ENCODE measurements at regions not wholly inside any gene's neighbourhood (a gene's known extent, or its start where the extent isn't known, plus 50 kb on each side); places are given as distances from the start of the nearest gene placed in this dataset.

- DNase-seq (ENCODE audit: low read depth): no peak
Measured at GRCh38 chr11:11078344-11079086, 220.7 kb upstream of the ZBED5 start.

GRCh38 chr11:11077898-11078297 lies 220.0 kb upstream of the ZBED5 start:
- DNase-seq (ENCODE audit: low read depth): no peak

DNA sequence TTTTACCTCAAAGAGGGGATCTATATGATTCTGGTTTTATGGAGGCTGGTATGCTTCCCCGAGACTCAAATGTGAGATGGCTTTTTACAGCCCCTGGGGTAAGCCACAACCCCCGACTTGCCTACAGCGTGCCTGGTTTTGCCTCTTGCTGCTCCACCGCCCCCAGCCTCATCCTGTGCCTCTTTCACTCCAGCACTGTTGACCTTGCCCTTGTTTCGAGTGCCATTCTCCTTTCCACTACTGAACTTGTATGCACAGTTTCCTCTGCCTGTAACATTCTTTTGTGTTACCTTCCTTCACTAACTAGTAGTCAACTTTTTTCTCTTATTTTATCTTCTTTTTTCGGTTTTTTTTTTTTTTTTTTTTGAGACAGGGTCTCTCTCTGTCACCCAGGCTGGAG lies 219.0 kb upstream of the ZBED5 start:
- no peak for DNase-seq (ENCODE audit: low read depth)

- DNase-seq (ENCODE audit: low read depth): no peak
Measured at GRCh38 chr11:11076276-11076675, 218.4 kb upstream of the ZBED5 start.

DNA sequence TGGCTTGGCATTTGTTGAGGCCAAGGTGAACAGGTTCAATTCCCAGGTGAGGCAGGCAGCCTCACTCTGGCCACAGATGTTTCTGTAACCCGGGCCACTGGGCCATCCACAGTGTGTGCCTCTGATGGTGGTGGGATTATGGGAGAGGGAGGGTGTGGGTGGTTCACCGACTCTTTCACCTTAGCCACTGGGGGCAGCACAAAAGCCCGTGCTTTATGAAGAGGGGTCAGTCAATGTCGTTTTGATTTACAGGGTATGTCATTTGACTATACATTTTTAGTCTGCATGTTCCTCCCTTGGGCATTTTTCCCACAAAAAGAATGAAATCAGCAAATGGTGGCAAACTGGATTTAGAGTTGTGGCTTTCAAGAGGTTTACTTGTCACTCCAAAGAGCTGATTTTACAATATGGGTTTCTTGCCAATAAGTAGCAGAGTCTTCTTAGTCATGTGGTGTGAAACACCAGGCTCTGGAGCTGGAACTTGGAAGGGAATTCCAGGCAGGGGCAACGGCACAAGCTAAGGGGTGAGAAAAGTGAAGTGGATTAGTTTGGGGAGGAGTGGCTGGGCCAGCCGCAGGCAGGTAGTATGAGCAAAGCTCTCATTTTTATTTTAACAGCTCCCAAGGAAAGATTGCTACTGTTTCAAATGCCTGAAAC lies 217.8 kb upstream of the ZBED5 start:
- no peak for DNase-seq (ENCODE audit: low read depth)

DNA sequence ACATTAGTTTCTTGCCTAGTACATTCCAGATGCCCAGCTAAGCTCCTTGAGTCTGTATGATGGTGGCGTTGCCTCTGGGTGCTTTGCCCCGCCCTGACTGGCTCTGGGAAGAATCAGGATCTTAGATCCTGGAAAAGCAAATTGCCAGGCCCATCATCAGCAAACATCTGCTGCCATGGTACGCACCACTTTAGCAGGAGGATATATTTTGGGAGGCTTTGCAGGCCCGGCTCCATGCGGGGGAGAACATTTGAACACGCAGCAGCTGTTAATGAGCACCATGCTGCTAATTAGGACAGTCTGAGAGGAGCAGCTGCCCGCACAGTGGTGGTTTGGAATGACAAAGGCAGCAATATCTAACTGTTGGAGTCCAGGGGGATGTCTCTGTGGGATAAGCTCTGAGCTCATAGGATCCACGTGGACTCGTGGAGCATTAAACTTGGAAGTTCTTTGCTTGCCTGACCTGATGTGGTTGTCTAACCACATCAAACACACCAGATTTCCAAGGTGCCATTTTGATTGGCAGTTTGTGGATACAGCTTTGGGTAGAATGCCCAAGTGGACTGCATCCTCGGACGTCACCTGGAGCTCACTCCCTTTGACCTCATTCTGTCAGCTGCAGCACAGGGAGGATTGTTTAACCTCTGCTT lies 217.0 kb upstream of the ZBED5 start:
- DNase-seq (ENCODE audit: low read depth): no peak

DNA sequence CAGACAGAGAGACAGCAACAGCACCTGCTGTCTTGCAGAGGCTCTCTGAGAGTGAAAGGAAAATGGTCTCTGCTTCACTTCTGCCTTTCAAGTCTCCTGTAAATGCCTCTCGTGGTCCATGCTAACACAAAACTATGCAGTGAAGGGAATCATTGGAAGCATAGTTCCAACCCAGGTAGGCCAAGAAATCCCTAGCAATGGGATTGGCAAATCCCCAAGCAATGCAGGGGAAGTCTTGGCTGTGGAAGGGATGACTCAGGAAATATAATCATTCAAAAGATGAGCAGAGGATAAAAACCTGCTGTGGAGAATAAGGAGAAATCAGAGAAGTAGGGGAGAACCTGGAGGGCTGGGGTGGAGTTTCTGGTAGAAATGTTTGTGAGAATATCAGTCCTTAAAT lies 216.1 kb upstream of the ZBED5 start:
- no peak for DNase-seq (ENCODE audit: low read depth)

DNA sequence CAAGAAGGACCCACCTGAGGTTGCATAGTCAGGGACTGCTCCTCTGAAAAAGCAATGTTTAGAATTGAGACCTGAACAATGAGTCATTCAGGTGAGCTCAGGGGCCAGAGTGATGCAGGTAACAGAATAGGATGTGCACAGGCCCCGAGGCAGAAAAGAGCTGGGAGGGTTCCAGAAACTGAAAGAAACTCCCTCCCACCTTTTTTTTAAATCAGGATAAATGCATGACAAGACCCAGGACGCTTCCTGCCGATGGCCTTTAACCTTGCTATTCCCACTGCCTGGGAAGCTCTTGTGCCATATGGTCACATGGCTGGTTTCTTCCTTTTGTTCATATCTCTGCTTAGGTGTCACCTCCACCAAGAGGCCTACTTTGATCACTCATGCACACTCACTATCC lies 214.2 kb upstream of the ZBED5 start:
- DNase-seq (ENCODE audit: low read depth): no peak

DNA sequence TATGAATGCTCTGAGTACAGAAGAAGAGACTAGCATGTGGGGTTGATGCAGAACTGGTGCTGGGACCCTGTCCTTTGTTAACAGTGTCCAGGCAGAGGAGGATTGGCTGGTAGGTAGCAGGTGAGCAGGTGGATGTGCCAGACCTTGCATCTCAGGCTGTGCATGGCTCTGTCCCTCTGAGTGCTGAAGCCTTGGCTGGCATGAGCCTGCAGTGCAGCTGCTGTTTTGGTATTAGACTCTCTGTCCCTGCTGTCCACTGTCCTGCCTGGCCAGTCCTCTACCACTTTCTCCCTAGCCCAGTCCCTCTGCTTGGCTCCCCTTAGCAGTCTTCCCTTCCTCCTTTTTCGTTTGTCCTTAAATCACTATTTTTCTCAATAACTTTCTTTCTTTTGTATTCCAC lies 213.6 kb upstream of the ZBED5 start:
- no peak for DNase-seq (ENCODE audit: low read depth)

GRCh38 chr11:11070976-11071375 lies 213.1 kb upstream of the ZBED5 start:
- no peak for DNase-seq (ENCODE audit: low read depth)

DNA sequence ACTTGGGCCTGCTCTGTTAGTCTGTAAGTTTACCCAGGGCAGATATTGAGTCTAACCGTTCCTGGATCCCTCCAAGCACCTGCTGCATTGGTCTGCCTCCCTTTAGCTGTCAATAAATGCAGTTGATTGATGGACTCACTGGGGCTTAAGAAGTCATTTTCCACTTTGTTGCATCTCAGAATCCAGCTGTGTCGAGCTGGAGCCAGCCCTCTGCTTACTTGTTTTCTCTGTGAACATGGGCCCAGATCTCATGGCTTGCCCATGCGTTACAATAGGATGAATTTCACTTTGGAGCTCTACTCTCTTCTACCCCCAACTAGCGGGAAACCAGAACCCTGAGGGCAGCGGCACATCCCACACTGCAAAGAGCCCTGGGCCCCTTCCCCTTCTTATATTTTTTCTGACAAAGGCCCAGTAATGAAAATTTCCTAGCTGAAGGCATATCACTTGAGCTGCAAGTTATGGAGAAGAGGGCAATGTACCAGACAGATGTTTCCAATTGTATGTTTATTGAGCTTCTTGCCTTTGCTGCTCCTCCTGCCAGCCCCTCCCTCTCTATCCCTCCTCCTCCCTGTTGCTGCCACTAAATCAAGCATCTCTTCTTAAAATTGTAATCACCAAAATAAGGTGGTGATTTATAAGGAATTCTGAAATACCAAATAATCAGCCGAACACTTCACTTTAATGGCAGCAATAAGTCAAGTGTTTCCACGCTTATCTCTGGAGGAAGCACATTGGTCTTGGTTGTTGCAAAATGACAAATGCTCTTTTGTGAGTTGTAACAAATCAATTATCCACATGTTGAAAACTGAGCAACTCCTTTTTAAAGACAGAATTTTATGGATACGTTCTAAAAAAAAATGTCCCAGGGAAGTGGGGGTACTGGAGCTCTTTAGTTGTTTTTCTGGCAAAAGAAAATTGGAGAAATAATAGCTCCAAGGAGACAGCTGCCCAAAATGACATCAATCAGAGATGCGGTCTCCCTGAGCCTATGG lies 212.3 kb upstream of the ZBED5 start:
- no peak for DNase-seq (ENCODE audit: low read depth)

DNA sequence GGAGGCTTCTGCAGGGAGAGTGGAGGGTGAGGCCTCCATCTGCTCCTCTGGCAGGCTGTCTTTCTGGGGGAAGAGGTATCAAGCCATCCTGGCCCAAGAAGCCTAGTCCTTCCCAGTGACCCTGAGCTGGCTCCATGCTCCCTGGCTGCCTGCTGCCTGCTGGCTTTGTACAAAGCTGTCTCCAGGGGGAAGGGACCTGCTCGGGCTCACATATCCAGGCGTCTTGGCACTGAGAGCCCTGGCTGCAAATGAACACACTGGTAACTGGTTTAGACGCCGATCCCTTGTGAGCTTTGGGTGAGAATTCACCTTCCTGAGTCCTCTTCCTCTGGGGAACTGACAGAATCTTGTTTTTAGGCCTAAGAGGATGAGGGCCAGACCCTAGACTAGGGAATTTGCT lies 210.3 kb upstream of the ZBED5 start:
- no peak for DNase-seq (ENCODE audit: low read depth)

GRCh38 chr11:11065396-11065795 lies 207.5 kb upstream of the ZBED5 start:
- DNase-seq (ENCODE audit: low read depth): no peak

GRCh38 chr11:11057472-11057854 lies 199.6 kb upstream of the ZBED5 start:
- no peak for DNase-seq (ENCODE audit: low read depth)

DNA sequence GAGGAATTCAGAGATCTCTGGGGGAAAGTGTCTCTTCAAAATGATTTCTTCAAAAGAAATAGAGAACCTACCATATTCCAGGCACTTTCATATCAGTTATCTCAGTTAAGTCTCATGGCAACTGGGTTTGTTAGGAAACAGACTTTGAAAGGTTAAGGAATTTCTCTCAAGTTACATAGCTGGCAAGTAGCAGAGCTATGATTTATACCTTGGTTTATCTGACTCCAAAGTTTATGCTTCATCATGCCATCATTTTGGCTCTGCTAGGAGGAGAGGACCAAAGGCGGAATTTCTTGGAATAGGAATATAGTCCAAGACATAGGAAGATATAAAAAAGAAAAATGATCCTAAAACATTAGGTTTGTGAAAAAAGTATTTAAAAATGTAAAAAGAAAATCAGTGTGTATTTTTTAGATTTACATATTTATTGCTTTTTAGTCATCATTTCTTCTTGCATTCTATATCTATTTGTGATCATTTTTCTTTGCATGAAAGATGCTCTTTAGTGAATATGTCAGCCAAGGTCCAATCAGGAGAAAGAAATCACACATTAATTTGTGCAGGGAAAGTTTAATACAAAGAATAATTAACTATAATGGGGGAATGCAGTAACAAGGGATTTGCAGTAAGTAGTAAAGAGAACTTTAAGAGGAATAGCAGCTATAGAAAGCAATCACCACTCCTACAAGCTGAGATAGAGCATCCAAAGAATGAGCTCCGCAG lies 199.1 kb upstream of the ZBED5 start:
- no peak for DNase-seq (ENCODE audit: low read depth)

GRCh38 chr11:11056316-11056715 lies 198.5 kb upstream of the ZBED5 start:
- DNase-seq (ENCODE audit: low read depth): no peak

DNA sequence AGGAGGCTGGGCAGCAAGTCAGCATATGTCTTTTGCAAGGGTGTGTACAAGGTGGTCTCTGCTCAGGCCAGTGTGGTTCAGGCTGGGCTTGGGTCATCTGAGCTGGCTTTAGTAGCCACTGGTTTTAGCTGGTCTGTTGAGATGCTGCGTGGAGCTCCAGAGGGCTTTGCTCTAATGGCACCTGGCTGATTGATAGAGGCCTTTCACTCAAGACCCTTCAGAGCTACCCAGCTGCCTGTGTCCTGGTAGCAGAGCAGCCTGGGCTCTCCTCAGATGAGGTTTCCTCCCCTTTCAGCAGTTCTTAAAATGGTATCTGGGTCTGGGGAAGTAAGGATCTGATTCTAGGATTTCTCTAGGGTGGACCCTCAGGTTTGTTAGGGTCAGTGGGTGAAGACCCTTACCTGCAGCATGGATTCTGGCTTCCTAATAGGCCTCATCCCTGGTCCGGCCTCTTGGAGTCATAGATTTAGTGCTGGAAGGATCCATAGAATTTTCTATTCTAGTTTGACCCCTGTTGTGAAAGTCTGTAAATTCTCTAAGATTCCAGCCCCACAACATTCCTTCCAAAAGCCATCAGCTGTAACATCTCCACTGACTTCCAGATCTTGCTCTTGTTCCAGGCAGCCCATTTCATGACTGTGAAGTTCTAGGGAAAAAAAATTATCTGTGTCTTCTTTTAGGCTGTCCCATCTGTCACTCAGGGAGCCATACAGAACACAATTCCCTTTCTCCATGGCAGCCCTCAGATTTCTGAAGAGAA lies 190.2 kb upstream of the ZBED5 start:
- no peak for DNase-seq (ENCODE audit: low read depth)

- DNase-seq (ENCODE audit: low read depth): no peak
Measured at GRCh38 chr11:11046781-11047180, 188.9 kb upstream of the ZBED5 start.

DNA sequence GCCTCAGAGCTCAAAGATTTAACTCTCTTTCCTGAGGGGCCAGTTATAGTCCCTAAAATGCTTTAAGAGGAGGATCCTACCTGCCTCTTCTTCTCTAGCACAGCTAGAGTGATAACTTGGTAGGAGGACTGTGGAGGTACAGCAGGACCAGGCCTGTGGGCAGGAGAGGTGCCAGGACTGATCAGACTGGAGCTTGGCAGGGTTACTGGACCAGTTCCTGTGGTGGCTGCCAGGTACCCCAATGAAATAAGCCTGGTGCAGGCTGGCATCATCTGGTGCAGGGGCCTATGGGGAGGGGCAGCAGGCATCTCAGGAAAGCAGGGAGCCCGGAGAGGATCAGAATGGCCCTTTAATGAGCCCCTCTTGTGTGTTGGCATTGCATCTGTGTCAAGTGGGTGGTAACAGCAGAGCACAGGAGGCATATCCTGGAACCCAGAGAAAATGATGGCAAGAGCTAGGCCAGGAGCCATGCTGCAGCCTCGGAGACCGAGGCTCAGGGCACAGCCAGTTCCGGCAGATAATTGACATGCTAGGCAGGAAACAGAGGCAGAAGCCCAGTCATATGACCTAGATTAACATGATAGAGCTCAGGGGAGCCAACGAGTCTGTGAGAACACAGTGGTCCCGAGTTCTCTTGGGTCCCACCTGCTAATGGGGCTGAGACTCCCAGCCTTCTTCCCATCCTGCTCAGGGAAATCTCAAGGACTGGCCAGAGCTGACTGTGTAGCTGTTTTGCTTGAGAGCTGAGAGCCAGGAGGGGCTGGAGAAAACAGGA lies 187.5 kb upstream of the ZBED5 start:
- DNase-seq (ENCODE audit: low read depth): no peak

Data from stimulated activated CD8-positive, alpha-beta memory T cell treated with anti-CD3 and anti-CD28 coated beads, Interleukin-12 subunit alpha, Interleukin-12 subunit beta, amount 100 ng/mL, for 1 hour (primary cell).